ENCODE measurements at regions not wholly inside any gene's neighbourhood (a gene's known extent, or its start where the extent isn't known, plus 50 kb on each side); places are given as distances from the start of the nearest gene placed in this dataset.
A peak's percentile ranks its signal among the peaks of the same experiment; 100 is the strongest.
"Not testable (repeated sequence)": the region's sequence is repeated elsewhere in the genome, so short reads cannot be mapped to it uniquely, and the experiment has no call there.

DNA sequence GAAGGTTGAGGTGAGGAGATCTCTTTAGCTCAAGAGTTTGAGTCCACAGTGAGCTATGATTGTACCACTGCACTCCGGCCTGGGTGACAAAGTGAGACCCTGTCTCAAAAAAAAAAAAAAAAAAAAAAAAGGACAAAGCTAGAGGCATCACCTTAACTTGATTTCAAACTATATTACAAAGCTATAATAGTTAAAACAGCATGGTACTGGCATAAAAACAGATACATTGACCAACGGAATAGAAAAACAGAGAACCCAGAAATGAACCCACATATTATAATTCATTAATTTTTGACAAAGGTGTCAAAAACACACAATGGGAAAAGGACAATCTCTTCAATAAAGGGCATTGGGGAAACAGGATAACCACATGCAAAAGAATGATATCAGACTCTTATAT, 50.8 kb upstream of the MBOAT1 start:
- no peak for DNase-seq

DNA sequence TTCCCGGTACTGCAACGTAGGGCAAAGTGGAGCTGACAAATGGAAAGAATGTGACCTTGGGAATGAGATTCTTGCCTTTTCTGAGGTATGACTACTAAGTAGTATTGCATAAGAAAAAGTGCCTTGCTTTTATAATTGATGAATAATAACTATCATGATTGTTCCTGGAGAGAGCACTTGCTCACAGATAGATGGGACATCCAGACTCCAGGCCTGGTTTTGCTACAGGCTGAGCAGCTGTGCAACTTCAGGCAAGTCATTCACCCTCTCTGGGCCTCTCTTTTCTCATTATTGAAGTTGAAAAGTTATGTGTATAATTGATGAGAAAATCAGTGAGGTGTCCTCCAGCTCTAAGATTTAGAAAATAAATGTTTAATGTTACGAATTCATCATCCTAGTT, 53.6 kb upstream of the MBOAT1 start:
- DNase-seq = no peak

DNA sequence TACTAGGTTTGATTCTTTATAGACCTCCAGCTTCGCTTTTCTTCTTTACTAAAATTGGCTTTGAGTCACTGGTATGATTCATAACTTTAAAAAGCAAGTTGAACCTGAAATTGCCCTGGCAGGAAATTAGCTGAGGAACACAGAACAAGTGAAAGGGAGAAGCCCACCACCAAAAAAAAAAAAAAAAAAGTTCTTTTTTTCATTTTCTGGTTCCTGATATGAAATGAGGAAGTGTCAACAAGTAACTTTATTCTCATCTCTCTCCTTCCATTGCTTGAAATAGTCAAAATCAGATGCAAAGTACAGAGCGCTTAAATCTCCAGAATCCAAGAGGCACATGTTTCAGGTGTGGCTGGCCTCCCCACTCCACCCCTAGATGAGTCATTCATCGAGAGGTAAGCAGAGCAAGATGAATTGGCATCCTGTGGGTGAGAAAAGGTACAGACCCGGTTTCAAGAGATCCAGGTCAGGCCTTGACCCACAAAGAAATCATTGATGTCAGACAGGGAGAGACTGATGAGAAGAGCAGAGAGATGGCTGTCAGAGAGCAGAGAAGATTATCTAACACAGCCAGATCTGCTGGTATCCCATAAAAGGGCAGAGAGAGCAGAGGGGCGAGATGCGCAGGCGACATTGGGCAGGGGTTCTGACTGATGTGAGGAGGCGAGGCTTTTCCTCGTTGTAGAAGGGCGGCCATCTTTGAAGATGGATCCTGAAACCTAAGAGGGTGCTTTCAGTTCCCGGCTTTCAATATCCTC, 54.8 kb upstream of the MBOAT1 start:
- DNase-seq = no peak

DNA sequence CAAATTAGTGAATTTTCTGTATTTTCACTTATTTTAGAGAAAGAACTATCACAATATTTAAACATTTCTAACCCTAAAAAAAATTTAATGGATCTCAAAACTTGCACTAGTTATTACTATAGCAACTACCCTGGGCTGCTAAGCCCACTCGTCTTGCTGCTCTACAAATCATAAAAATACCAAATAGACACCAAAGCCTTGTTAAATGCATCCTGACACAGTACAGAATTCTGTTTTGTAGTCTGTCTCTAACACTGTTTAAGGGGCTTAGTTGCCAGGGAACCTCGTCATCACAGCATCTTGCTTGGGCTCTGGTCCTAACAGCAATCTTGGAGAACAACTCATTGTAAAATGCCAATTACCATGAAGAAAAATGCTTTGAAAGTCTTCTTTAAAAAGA, 56.9 kb upstream of the MBOAT1 start:
- no peak for DNase-seq

DNA sequence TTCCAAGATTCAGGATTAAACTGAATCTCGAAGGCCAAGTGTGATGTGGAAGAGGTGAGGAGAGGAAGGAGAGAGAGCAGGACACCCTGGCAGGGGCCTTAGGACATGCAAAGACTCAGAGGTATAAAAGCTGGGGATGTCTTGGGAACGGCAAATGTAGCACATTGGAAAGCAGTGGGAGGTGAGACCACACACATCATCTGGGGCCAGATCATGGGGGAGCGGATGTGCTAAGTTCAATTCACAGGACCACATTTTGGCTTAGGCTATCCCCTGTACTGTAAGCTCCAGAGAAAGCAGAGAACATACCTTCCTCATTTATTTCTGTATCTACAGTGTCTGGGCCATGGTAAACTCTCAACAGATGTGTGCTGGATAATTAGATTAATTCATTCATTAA, 59.5 kb upstream of the MBOAT1 start:
- no peak for DNase-seq

DNA sequence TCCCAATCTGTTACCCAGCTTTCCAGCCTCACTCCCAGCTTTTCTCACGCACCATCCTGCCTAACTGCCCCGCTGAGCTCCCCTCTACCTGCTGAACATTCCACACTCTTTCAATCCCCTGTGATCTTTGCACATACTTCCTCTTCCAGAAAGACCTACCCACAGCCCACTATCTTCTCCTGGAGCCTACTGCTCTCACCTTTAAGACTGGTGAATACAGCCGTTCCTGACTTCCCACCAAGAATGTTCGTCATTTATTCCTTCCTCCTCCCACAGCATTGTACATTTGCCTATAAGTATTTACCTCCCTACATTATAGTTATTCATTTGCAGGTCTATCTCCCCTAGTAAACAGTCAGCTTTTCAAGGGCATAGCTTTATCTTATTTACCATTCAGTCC, 61.9 kb upstream of the MBOAT1 start:
- DNase-seq = no peak

DNA sequence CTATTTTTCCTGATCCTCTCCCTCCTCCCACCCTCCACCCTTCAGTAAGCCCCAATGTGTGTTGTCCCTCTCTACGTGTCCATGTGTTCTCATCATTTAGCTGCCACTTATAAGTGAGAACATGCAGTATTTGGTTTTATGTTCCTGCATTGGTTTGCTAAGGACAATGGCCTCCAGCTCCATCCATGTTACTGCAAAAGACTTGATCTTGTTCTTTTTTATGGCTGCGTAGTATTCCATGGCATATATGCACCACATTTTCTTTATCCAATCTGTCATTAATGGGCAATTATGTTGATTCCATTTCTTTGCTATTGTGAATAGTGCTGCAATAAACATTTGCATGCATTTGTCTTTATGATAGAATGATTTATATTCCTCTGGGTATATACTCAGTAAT, 63.6 kb upstream of the MBOAT1 start:
- DNase-seq = not testable (repeated sequence)

DNA sequence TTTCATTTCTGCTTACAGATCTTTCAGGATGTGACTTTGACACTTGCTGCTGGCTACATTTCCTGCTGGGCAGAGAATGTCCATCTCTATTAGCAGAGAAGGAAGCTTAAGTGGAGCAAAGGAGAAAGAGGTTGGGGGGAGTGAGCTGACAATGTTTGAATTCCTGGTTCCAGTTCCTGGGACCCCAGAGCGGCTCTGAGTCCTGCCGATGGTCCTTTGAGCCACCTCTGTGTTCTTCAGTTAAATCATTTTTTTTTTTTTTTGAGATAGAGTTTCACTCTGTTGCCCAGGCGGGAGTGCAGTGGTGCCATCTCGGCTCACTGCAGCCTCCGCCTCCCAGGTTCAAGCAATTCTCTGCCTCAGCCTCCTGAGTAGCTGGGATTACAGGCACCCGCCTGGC, 65.5 kb upstream of the MBOAT1 start:
- not testable (repeated sequence) for DNase-seq

DNA sequence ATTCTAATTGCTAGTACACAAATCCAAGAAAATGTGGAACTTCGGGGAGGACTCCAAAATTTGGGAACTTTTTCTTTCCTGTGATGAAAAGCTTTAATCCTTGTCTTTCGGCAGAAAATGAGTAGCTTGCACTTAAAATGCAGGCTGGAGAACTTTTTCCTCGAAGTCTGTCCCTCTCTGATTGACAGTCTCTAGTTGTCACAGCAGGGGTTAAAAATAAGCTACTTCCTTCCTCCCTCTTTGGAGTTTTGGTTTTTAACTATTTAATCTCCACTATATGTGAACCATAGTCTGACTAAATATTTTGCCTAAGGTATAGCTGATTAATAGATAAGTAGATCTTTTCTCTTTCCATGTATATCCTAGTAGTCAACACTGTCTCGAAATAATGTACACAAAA, 66.8 kb upstream of the MBOAT1 start:
- no peak for DNase-seq

DNA sequence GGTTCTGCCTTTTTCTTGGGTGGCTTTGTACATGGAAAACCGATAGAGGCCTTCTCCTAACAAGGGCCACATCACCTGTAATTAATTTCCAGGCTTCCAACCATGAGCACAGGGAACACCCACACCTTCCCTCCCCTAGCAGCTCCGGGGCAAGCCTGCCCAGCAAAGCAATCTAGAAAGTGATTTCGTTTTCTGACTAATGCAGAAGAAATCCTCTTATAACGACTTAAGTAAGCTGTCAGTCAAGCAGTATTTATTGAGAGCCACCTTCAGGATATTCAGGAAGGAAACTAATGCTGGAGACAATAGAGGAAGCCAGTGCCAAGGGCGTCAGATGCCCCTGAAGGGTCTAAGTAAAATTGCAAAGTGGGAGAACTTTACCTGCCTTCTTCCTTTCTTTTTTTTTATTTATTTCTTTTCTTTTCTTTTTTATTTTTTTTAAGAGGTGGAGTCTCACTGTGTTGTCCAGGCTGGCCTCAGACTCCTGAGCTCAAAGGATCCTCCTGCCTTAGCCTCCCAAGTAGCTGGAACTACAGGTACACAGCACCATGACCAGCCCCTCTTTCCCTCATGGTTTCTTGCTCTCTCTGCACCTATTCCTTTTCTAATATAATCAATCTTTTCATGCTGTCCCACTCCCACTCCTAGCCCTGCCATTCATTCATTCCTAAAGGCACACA, 67.5 kb upstream of the MBOAT1 start:
- no peak for DNase-seq

DNA sequence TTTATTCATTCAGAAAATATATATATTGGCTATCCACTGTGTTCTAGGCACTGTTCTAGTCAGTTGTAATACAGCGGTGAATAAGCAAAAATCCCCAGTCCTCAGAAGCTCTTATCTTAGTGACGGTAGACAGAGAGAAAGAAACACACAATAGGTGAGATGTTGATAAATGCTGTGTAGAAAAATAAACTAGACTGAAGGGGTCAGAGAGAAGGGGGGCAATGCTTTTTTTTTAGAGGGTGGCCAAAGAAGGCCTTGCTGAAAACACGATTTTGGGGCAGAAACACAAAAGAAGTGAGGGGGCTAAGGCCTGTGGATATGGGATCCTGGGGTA, 68.0 kb upstream of the MBOAT1 start:
- DNase-seq = no peak

DNA sequence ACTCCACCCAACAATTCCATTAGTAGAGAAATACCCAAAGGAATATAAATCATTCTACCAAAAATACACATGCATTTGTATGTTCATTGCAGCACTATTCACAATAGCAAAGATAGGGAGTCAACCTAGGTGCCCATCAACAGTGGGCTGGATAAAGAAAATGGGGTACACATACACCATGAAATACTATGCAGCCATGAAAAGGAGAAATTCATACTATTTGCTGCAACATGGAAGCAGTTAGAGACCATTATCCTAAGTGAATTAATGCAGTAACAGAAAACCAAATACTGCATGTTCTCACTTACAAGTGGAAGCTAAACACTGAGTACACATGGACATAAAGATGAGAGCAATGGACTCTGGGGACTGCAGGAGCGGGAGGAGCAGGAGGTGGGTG, 72.4 kb upstream of the MBOAT1 start:
- no peak for DNase-seq

DNA sequence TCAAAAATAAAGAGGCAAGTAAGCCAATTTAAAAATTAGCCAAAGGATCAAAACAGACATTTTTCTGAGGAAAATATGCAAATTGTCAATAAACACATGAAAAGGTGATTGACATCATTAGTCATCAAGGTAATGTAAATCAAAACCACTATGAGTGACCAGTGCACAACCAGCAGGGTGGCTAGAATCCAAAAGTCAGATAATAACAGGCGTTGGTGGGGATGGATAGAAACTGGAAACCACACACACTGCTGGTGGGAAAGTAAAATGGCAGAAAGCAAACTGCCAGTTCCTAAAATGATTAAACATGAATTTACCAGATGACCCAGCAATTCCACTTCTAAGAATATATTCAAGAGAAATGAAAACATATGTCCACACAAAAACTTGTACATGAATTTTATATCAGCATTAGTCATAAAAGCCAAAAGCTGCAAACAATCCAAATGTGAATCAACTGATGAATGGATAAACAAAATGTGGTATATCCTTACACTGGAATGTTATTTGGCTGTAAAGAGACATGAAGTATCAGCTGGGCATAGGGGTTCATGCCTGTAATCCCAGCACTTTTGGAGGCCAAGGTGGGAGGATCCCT, 74.8 kb upstream of the MBOAT1 start:
- DNase-seq = no peak

DNA sequence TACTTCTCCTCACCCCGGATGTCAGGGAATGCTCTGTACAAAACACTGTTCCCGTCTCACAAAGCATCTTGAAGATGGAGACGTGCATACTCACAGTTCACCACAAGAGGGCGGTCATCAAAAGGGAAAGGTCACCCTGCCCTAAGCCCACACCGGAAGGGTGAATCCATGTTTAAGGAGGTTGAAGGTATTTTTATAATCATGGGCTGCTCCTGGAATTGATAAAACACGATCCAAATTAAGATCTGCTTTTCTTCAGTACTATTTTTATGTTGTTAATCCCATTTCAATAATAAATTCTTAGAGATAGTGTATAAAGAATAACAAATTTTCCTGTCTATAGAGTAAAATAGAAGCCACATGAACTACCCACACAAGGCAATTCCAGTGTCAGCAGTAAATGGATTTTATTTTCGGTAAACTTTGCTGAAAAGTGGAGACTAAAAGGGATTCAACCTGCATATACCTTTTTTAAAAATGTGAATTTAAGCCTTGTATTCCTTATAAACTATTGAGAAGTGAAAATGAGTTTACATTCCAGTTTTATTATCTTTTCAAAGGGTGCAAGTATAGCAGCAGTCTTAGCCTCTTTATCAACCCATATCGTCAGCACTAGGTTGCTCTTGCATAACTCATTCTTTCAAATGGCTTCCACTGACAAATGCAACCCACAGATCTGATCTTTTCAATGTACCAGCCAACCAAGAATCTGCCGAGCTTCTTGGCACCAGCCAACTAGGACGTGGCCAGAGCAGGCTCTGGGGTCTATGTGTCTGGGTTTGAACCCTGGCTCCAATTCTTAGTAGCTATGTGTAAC, 79.7 kb upstream of the MBOAT1 start:
- peak; percentile 82 for DNase-seq

DNA sequence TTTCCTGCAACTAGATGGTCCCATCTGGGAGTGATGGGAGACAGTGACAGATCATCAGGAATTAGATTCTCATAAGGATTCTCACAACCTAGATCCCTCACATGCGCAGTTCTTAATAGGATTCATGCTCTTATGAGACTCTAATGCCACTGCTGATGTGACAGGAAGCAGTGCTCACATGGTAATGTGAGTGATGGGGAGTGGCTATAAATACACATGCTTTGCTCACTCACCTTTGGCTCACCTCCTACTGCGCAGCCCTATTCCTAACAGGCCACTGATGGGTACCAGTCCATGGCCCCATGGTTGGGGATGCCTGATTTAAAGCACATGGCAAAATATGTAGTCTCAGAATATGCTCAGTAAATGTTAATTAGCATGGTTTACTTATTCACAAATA, 80.6 kb upstream of the MBOAT1 start:
- no peak for DNase-seq

DNA sequence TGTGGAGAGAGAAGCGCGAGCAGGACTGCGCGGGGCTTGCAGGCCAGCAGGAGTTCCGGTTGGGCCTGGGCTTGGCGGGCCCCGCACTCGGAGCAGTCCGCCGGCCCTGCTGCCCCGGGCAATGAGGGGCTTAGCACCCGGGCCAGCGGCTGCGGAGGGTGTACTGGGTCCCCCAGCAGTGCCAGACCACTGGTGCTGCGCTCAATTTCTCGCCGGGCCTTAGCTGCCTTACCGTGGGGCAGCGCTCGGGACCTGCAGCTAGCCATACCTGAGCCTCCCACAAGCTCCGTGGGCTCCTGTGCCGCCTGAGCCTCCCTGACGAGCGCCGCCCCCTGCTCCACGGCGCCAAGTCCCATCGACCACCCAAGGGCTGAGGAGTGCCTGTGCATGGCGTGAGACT, 89.0 kb upstream of the MBOAT1 start:
- DNase-seq = no peak

DNA sequence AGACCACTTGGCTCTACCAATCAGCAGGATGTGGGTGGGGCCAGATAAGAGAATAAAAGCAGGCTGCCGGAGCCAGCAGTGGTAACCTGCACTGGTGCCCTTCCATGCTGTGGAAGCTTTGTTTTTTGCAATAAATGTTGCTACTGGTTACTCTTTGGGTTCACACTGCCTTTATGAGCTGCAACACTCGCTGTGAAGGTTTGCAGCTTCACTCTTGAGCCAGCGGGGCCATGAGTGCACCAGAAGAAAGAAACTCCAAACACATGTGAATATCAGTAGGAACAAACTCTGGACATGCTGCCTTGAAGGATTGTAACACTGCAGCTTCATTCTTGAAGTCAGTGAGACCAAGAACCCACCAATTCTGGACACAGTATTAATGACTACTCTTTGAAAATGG, 89.9 kb upstream of the MBOAT1 start:
- DNase-seq = no peak

DNA sequence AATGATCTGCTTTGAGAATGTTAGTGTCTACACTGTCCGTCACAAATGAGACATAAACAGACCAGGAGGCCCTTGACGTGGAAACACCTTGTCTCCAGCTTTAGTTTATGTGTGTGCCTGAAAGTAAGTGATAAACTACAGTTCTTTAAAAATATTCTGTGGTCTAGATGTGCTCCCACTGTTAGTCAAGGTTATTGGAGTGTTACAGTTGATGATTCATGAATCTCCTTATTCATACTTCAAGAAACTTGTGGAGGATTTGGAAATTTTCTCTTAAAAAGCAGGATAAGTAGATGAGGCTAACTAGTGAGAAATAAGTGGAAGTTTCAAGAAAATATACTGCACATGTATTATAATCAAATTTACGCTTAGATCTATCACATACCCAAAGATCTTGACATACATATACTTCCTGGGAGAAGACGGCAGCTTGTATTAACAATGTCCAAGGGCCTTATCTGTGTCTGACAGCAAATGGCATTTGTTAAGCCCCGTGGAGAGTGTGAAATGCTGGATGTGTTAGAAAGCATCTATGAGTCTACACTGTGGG, 90.5 kb upstream of the MBOAT1 start:
- DNase-seq = no peak

DNA sequence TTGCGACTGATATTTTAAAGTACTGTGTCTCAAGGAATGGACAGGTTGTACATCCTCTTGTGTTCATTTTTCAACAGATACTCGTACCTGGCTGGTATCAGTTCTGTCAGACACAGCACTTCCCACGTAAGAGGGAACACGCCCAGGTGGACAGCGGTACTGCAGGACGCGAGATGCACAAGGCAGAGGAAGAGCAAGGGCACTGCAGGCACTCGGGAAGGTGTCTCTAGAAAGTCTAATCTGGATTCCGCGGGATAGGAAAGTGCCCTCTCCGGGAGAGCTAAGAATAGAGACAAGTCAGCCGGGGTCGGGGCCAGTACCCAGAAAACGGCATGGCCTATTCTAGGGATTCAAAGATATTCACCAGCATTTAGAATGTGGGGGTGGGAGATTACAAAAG, 94.2 kb upstream of the MBOAT1 start:
- DNase-seq = no peak

DNA sequence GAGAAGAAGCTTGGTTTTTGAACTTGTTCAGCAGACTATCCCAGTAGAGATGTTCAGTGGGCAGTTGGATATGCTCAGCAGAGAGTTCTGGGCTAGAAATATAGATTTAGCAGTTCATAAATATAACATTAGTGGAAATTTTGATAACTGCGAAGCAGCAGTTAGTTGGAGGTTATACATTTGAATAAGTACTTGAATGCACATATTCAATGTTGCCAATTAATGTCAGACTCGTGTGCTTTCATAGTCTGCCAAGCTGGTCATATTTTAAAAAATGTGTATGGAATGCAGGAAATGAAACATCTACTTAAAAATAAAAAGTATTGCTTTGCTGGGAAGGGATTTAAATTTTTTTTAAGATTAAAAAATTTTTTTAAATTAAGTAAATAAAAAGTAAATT, 92.5 kb upstream of the E2F3 start:
- DNase-seq = no peak

DNA sequence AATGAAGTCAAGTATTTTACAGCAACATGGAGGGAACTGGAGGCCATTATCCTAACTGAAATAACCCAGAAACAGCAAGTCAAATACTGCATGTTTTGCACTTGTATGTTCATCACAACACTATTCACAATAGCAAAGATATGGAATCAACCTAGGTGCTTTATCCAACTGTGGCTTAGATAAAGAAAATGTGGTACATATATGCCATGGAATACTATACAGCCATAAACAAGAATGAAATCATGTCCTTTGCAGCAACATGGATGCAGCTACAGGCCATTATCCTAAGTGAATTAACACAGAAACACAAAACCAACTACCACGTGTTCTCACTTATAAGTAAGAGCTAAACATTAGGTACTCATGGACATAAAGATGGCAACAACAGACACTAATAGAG, 91.5 kb upstream of the E2F3 start:
- no peak for DNase-seq

DNA sequence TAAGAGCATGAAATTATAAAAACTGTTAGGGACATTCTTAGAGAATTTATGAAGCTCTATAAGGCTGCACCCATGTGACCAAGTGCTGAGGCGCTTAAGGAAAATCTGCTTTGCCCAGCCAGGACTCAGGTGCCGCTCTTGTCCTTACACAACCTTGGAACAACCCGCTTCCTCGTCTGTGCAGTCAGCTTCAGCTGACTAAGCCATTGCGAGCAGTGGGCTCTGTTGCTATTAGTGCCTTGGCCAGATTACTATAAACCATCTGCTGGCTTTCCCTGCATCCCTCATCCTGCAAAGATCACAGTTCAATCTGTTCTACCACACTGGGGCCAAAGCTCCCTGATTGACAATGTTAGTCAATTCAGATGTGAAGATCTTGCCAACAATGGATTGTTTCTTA, 89.1 kb upstream of the E2F3 start:
- DNase-seq = no peak

DNA sequence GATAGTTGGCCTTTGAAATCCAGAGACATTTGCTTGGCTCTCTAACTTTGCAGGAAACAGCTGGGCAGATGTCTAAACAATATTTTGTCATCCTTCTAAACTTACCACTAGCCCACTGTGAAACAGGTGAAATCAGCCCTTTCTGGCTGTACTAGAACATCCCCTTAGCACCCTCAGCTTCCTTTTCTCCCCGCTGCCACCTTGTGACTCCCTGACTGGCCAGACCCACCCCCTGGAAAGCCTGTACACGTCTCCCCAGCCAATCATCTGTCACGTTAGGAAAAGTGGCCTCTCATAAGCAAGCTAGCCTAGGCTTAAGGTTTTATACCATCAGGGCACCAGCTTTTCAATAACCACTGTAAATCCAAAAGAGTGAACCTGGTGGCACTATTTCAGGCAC, 88.6 kb upstream of the E2F3 start:
- DNase-seq = no peak

Measured in left kidney (tissue), 1 donor.